HG03378 (cell line): ENCODE measurements at regions not wholly inside any gene's neighbourhood (a gene's known extent, or its start where the extent isn't known, plus 50 kb on each side); places are given as distances from the start of the nearest gene placed in this dataset.

Source experiments
- ATAC-seq: cut with Tn5 transposase; IDR thresholded peaks from one replicate; pipeline ENCODE4 v1.9.1; 2021; ENCODE audit warnings: mild to moderate bottlenecking, moderate library complexity; ENCODE audit not compliant: unreplicated experiment

GRCh38 chr12:115716551-115716950 lies 560.9 kb downstream of the MED13L start:
- ATAC-seq = no peak

- ATAC-seq = no peak
These were observed 564.8 kb downstream of the MED13L start for GRCh38 chr12:115712676-115713075.

GRCh38 chr12:115710104-115710564 lies 567.4 kb downstream of the MED13L start:
- no peak for ATAC-seq

- ATAC-seq = no peak
These were observed 567.9 kb downstream of the MED13L start for GRCh38 chr12:115709540-115710011.

- ATAC-seq = no peak
These were observed 568.7 kb downstream of the MED13L start for GRCh38 chr12:115708801-115709200.

GRCh38 chr12:115700896-115701465 lies 576.5 kb downstream of the MED13L start:
- ATAC-seq = no peak

GRCh38 chr12:115700081-115700480 lies 577.4 kb downstream of the MED13L start:
- ATAC-seq = no peak

GRCh38 chr12:115698257-115698656 lies 579.2 kb downstream of the MED13L start:
- ATAC-seq = no peak

- no peak for ATAC-seq
These were observed 580.2 kb downstream of the MED13L start for GRCh38 chr12:115697340-115697739.

- no peak for ATAC-seq
These were observed 582.9 kb downstream of the MED13L start for GRCh38 chr12:115694564-115694963.

GRCh38 chr12:115693970-115694369 lies 583.5 kb downstream of the MED13L start:
- no peak for ATAC-seq

- no peak for ATAC-seq
These were observed 586.4 kb downstream of the MED13L start for GRCh38 chr12:115691123-115691522.

- no peak for ATAC-seq
These were observed 590.4 kb downstream of the MED13L start for GRCh38 chr12:115687094-115687493.

GRCh38 chr12:115683240-115683780 lies 594.2 kb downstream of the MED13L start:
- no peak for ATAC-seq

GRCh38 chr12:115680967-115681366 lies 596.5 kb downstream of the MED13L start:
- ATAC-seq = no peak

GRCh38 chr12:115672506-115673080 lies 604.9 kb downstream of the MED13L start:
- no peak for ATAC-seq

- ATAC-seq = no peak
These were observed 605.4 kb downstream of the MED13L start for GRCh38 chr12:115672086-115672485.

- ATAC-seq = no peak
These were observed 606.6 kb downstream of the MED13L start for GRCh38 chr12:115670869-115671268.

GRCh38 chr12:115667116-115667515 lies 610.4 kb downstream of the MED13L start:
- no peak for ATAC-seq

- no peak for ATAC-seq
These were observed 611.3 kb downstream of the MED13L start for GRCh38 chr12:115666168-115666567.

- no peak for ATAC-seq
These were observed 616.4 kb downstream of the MED13L start for GRCh38 chr12:115661112-115661511.

- ATAC-seq = no peak
These were observed 617.2 kb downstream of the MED13L start for GRCh38 chr12:115660211-115660805.
